Caco-2 (cell line): ENCODE measurements at regions not wholly inside any gene's neighbourhood (a gene's known extent, or its start where the extent isn't known, plus 50 kb on each side); places are given as distances from the start of the nearest gene placed in this dataset.

Experiments
- BruUV-seq: library from RNA; stranded (reverse); fragments of 400-500 nt; replicated peaks from 2 replicates; lab custom pipeline; 2021; lab: Mats Ljungman, UMichigan
- CTCF ChIA-PET: fragments of 300-600 bp; sonication (Branson Sonifier 250); formaldehyde crosslinking; loops from one replicate; lab custom pipeline; 2022; ENCODE audit warnings: antibody characterized with exemption; lab: Charles Lee
- POLR2A ChIA-PET: fragments of 300-600 bp; sonication (Branson Sonifier 250); formaldehyde crosslinking; loops from one replicate; lab custom pipeline; 2022; ENCODE audit warnings: antibody characterized with exemption; lab: Charles Lee
- DNase-seq, 2 experiments: peaks; one replicate each; pipeline versions ENCODE4 v3.0.0 to v3.0.0-alpha.2; 2020 to 2022
- H3K27me3 ChIP-seq: replicated peaks from 2 replicates; pipeline ENCODE4 v1.6.0; 2011; ENCODE audit warnings: low read length; ENCODE audit not compliant: control insufficient read depth, insufficient read depth
- H3K36me3 ChIP-seq: 2 replicates; pipeline ENCODE4 v1.5.1; 2011; ENCODE audit warnings: low read length; ENCODE audit not compliant: control insufficient read depth, insufficient read depth
- H3K4me1 ChIP-seq: fragments of 250-450 bp; sonication (Bioruptor Pico); 2 replicates; pipeline ENCODE4 v1.5.1; 2020; ENCODE audit warnings: mild to moderate bottlenecking
- H3K4me3 ChIP-seq: 2 replicates; pipeline ENCODE4 v1.5.1; 2011; ENCODE audit warnings: low read depth, mild to moderate bottlenecking, control low read depth, low read length
- H3K9me3 ChIP-seq: fragments of 250-450 bp; sonication (Bioruptor Pico); 2 replicates; pipeline ENCODE4 v1.5.1; 2020; ENCODE audit warnings: mild to moderate bottlenecking, moderate library complexity
- H3K27ac Mint-ChIP-seq: one replicate; pipeline ENCODE4 v1.8.0; 2022; ENCODE audit warnings: mixed read lengths; ENCODE audit not compliant: unreplicated experiment
- H3K27me3 Mint-ChIP-seq: one replicate; pipeline ENCODE4 v1.8.0; 2022; ENCODE audit warnings: mixed read lengths; ENCODE audit not compliant: insufficient read depth, unreplicated experiment
- H3K36me3 Mint-ChIP-seq: one replicate; pipeline ENCODE4 v1.8.0; 2022; ENCODE audit warnings: mild to moderate bottlenecking, mixed read lengths; ENCODE audit not compliant: insufficient read depth, unreplicated experiment
- H3K4me1 Mint-ChIP-seq: one replicate; pipeline ENCODE4 v1.8.0; 2022; ENCODE audit warnings: low read depth, mixed read lengths; ENCODE audit not compliant: unreplicated experiment
- H3K4me3 Mint-ChIP-seq: one replicate; pipeline ENCODE4 v1.8.0; 2022; ENCODE audit warnings: mild to moderate bottlenecking, moderate library complexity, mixed read lengths; ENCODE audit not compliant: unreplicated experiment
- H3K9me3 Mint-ChIP-seq: one replicate; pipeline ENCODE4 v1.8.0; 2022; ENCODE audit warnings: mixed read lengths; ENCODE audit not compliant: unreplicated experiment
- CTCF ChIP-seq, 2 experiments: fragments of 200-600 bp in 1 of 2; IDR thresholded peaks; 1 replicate in 1 of 2; 2 replicates in 1 of 2; pipeline versions ENCODE4 v1.5.1 to v1.8.0; 2011 to 2022; ENCODE audit warnings: antibody characterized with exemption in 1 of 2, control low read depth in 1 of 2, inconsistent platforms in 1 of 2, low read depth in 1 of 2, low read length in 1 of 2, mild to moderate bottlenecking in 1 of 2, moderate library complexity in 1 of 2; ENCODE audit not compliant: insufficient read depth in 1 of 2, severe bottlenecking in 1 of 2, unreplicated experiment in 1 of 2
- intact Hi-C: fragments of 100-400 bp; cut with micrococcal nuclease; formaldehyde crosslinking; loops from one replicate; pipeline ENCODE4 v1.10.0; 2022; ENCODE audit not compliant: unreplicated experiment

- Histone ChIP-seq H3K36me3 (no peaks in the 10 kb centered on the region), H3K9me3 (no peaks in the 10 kb centered on the region), H3K4me3 (no peak overlapping the region), H3K27me3 (no peaks in the 10 kb centered on the region), H3K4me1 (0 out of 2 replicates have a peak, but pooled peaks cover 3% of the 10 kb centered on the region)
- no peaks in the 10 kb centered on the region for H3K4me1 Mint-ChIP-seq
- no peaks in the 10 kb centered on the region for H3K9me3 Mint-ChIP-seq
- peak overlapping the region; percentile 84 for H3K27ac Mint-ChIP-seq
- intact Hi-C loops: no loop called here
- DNase-seq: peak; percentile 53 to 56
- H3K36me3 Mint-ChIP-seq: no peaks in the 10 kb centered on the region
- peak overlapping the region; percentile 52 for H3K4me3 Mint-ChIP-seq
- CTCF ChIA-PET: no interaction called here
- no peaks in the 10 kb centered on the region for H3K27me3 Mint-ChIP-seq
- no peak for TF ChIP-seq CTCF (IDR thresholded peaks at IDR 0.05; ENCODE audit: insufficient read depth in 1 of 2, low read depth in 1 of 2, low read length in 1 of 2, severe bottlenecking in 1 of 2, unreplicated experiment in 1 of 2)
- no TSS peak for BruUV-seq
- POLR2A ChIA-PET: no interaction called here
Measured at GRCh38 chr1:143720087-143721023, 251.4 kb downstream of the FAM72C start.

GRCh38 chr1:143718524-143718923, 253.3 kb downstream of the FAM72C start:
- TF ChIP-seq CTCF (IDR thresholded peaks at IDR 0.05; ENCODE audit: insufficient read depth in 1 of 2, low read depth in 1 of 2, low read length in 1 of 2, severe bottlenecking in 1 of 2, unreplicated experiment in 1 of 2): no peak
- H3K4me3 ChIP-seq: no peak overlapping the region
- H3K27ac Mint-ChIP-seq: no peak overlapping the region
- H3K27me3 Mint-ChIP-seq: no peaks in the 10 kb centered on the region
- no peak for DNase-seq
- no peaks in the 10 kb centered on the region for H3K9me3 Mint-ChIP-seq
- CTCF ChIA-PET: no interaction called here
- no peaks in the 10 kb centered on the region for H3K36me3 Mint-ChIP-seq
- no peaks in the 10 kb centered on the region for H3K27me3 ChIP-seq
- H3K36me3 ChIP-seq: no peaks in the 10 kb centered on the region
- H3K4me1 ChIP-seq: 0 out of 2 replicates have a peak, but pooled peaks cover 3% of the 10 kb centered on the region
- intact Hi-C loops: no loop called here
- no peaks in the 10 kb centered on the region for H3K4me1 Mint-ChIP-seq
- BruUV-seq: no TSS peak
- no peaks in the 10 kb centered on the region for H3K9me3 ChIP-seq
- no peak overlapping the region for H3K4me3 Mint-ChIP-seq
- POLR2A ChIA-PET: no interaction called here

- Mint-ChIP-seq H3K4me3 (no peak overlapping the region), H3K36me3 (no peaks in the 10 kb centered on the region), H3K9me3 (no peaks in the 10 kb centered on the region), H3K27ac (no peak overlapping the region), H3K4me1 (no peaks in the 10 kb centered on the region), H3K27me3 (no peaks in the 10 kb centered on the region)
- Histone ChIP-seq H3K27me3 (no peaks in the 10 kb centered on the region), H3K4me3 (no peak overlapping the region), H3K4me1 (0 out of 2 replicates have a peak, but pooled peaks cover 3% of the 10 kb centered on the region), H3K36me3 (no peaks in the 10 kb centered on the region), H3K9me3 (no peaks in the 10 kb centered on the region)
- ChIA-PET CTCF (no interaction called here), POLR2A (no interaction called here)
- DNase-seq: no peak
- TF ChIP-seq CTCF (IDR thresholded peaks at IDR 0.05; ENCODE audit: insufficient read depth in 1 of 2, low read depth in 1 of 2, low read length in 1 of 2, severe bottlenecking in 1 of 2, unreplicated experiment in 1 of 2): no peak
- intact Hi-C loops: no loop called here
- BruUV-seq: no TSS peak
Measured at GRCh38 chr1:143718021-143718420, 253.8 kb downstream of the FAM72C start.
